ENCODE measurements at regions not wholly inside any gene's neighbourhood (a gene's known extent, or its start where the extent isn't known, plus 50 kb on each side); places are given as distances from the start of the nearest gene placed in this dataset.

GRCh38 chr9:13975611-13976290, 338.2 kb downstream of the NFIB start:
- Histone ChIP-seq H3K27me3 (ENCODE audit: insufficient read depth, low read depth) (no peaks in the 10 kb centered on the region), H3K4me2 (no peak overlapping the region), H4K20me1 (ENCODE audit: insufficient read depth) (no peaks in the 10 kb centered on the region), H3K36me3 (ENCODE audit: insufficient read depth) (no peaks in the 10 kb centered on the region), H2AFZ (ENCODE audit: low read depth) (no peak overlapping the region), H3K4me1 (ENCODE audit: low read depth, poor library complexity, severe bottlenecking) (no peaks in the 10 kb centered on the region), H3K27ac (no peak overlapping the region), H3K9ac (no peak overlapping the region), H3K4me3 (IDR thresholded peaks at IDR 0.05; ENCODE audit: insufficient read depth, low read depth, low read length) (no peak overlapping the region), H3K79me2 (ENCODE audit: insufficient read depth, low read depth) (no peaks in the 10 kb centered on the region)
- no peak for TF ChIP-seq CTCF (conservative IDR thresholded peaks at IDR 0.05; ENCODE audit: low read depth, low read length)

- Histone ChIP-seq H3K79me2 (ENCODE audit: insufficient read depth, low read depth) (no peaks in the 10 kb centered on the region), H3K4me2 (no peak overlapping the region), H3K27ac (no peak overlapping the region), H2AFZ (ENCODE audit: low read depth) (no peak overlapping the region), H3K4me3 (IDR thresholded peaks at IDR 0.05; ENCODE audit: insufficient read depth, low read depth, low read length) (no peak overlapping the region), H3K36me3 (ENCODE audit: insufficient read depth) (no peaks in the 10 kb centered on the region), H3K4me1 (ENCODE audit: low read depth, poor library complexity, severe bottlenecking) (no peaks in the 10 kb centered on the region), H4K20me1 (ENCODE audit: insufficient read depth) (no peaks in the 10 kb centered on the region), H3K27me3 (ENCODE audit: insufficient read depth, low read depth) (no peaks in the 10 kb centered on the region), H3K9ac (no peak overlapping the region)
- no peak for TF ChIP-seq CTCF (conservative IDR thresholded peaks at IDR 0.05; ENCODE audit: low read depth, low read length)
Measured at GRCh38 chr9:13974891-13975290, 339.1 kb downstream of the NFIB start.

- Histone ChIP-seq H3K4me2 (no peak overlapping the region), H3K27ac (no peak overlapping the region), H3K27me3 (ENCODE audit: insufficient read depth, low read depth) (no peaks in the 10 kb centered on the region)
Measured at GRCh38 chr9:13971966-13972655, 341.8 kb downstream of the NFIB start.

GRCh38 chr9:13971415-13971814, 342.5 kb downstream of the NFIB start:
- Histone ChIP-seq H2AFZ (ENCODE audit: low read depth) (no peak overlapping the region), H3K27me3 (ENCODE audit: insufficient read depth, low read depth) (no peaks in the 10 kb centered on the region), H3K79me2 (ENCODE audit: insufficient read depth, low read depth) (no peaks in the 10 kb centered on the region), H3K36me3 (ENCODE audit: insufficient read depth) (no peaks in the 10 kb centered on the region), H3K9ac (no peak overlapping the region), H3K4me2 (no peak overlapping the region), H4K20me1 (ENCODE audit: insufficient read depth) (no peaks in the 10 kb centered on the region), H3K4me1 (ENCODE audit: low read depth, poor library complexity, severe bottlenecking) (no peaks in the 10 kb centered on the region), H3K27ac (no peak overlapping the region), H3K4me3 (IDR thresholded peaks at IDR 0.05; ENCODE audit: insufficient read depth, low read depth, low read length) (no peak overlapping the region)
- no peak for TF ChIP-seq CTCF (conservative IDR thresholded peaks at IDR 0.05; ENCODE audit: low read depth, low read length)

More at GRCh38 chr9:13971966-13972655, 341.8 kb downstream of the NFIB start:
- H3K9ac ChIP-seq = no peak overlapping the region
- H3K4me1 ChIP-seq (ENCODE audit: low read depth, poor library complexity, severe bottlenecking) = no peaks in the 10 kb centered on the region
- H4K20me1 ChIP-seq (ENCODE audit: insufficient read depth) = no peaks in the 10 kb centered on the region
- H2AFZ ChIP-seq (ENCODE audit: low read depth) = no peak overlapping the region
- no peaks in the 10 kb centered on the region for H3K36me3 ChIP-seq (ENCODE audit: insufficient read depth)
- H3K79me2 ChIP-seq (ENCODE audit: insufficient read depth, low read depth) = no peaks in the 10 kb centered on the region
- no peak overlapping the region for H3K4me3 ChIP-seq (IDR thresholded peaks at IDR 0.05; ENCODE audit: insufficient read depth, low read depth, low read length)
- no peak for TF ChIP-seq CTCF (conservative IDR thresholded peaks at IDR 0.05; ENCODE audit: low read depth, low read length)

Measured in KMS-11 (cell line).